Spleen (tissue), 11 donors: ENCODE measurements at regions not wholly inside any gene's neighbourhood (a gene's known extent, or its start where the extent isn't known, plus 50 kb on each side); places are given as distances from the start of the nearest gene placed in this dataset.
"Not testable (repeated sequence)": the region's sequence is repeated elsewhere in the genome, so short reads cannot be mapped to it uniquely, and the experiment has no call there.

Experiments
- DNase-seq: peaks from one replicate; pipeline ENCODE4 v3.0.0-alpha.2; 2020
- H3K27ac ChIP-seq, 8 donors: fragments of 200-600 bp; sonication (generic) in 7 of 8; 1 replicate in 4 of 8; 2 replicates in 4 of 8; pipeline versions ENCODE4 v1.5.0 to v1.8.0; 2016 to 2021; ENCODE audit warnings: inconsistent platforms in 4 of 8, mild to moderate bottlenecking in 4 of 8, moderate library complexity in 1 of 8
- H3K27me3 ChIP-seq, 7 donors: fragments of 200-600 bp; sonication (generic) in 6 of 7; replicated peaks in 1 of 7; 1 replicate in 4 of 7; 2 replicates in 3 of 7; pipeline versions ENCODE4 v1.5.0 to v1.8.0; 2016 to 2021; ENCODE audit warnings: inconsistent platforms in 3 of 7, mild to moderate bottlenecking in 1 of 7
- H3K36me3 ChIP-seq, 6 donors: fragments of 200-600 bp; sonication (generic) in 5 of 6; 1 replicate in 4 of 6; 2 replicates in 2 of 6; pipeline versions ENCODE4 v1.5.0 to v1.8.0; 2016 to 2021; ENCODE audit warnings: inconsistent platforms in 2 of 6
- H3K4me1 ChIP-seq, 6 donors: fragments of 200-600 bp; sonication (generic) in 5 of 6; 1 replicate in 3 of 6; 2 replicates in 3 of 6; pipeline versions ENCODE4 v1.5.0 to v1.8.0; 2016 to 2021; ENCODE audit warnings: inconsistent platforms in 3 of 6
- H3K4me3 ChIP-seq, 8 donors: fragments of 200-600 bp; sonication (generic) in 7 of 8; 1 replicate in 4 of 8; 2 replicates in 4 of 8; pipeline versions ENCODE4 v1.5.0 to v1.8.0; 2016 to 2021; ENCODE audit warnings: inconsistent platforms in 4 of 8, mild to moderate bottlenecking in 4 of 8, moderate library complexity in 2 of 8
- H3K9me3 ChIP-seq, 8 donors: fragments of 200-600 bp; sonication (generic) in 7 of 8; 1 replicate in 4 of 8; 2 replicates in 4 of 8; pipeline versions ENCODE4 v1.5.0 to v1.8.0; 2016 to 2021; ENCODE audit warnings: inconsistent platforms in 4 of 8
- CTCF ChIP-seq, 11 experiments: fragments of 200-600 bp in 7 of 11; fragments of 450-650 bp in 4 of 11; sonication (generic) in 4 of 11; IDR thresholded peaks in 8 of 11; conservative IDR thresholded peaks in 3 of 11; 1 replicate in 7 of 11; 2 replicates in 4 of 11; pipeline versions ENCODE4 v1.4.0 to v1.8.0; 2016 to 2021; ENCODE audit warnings: antibody characterized with exemption in 11 of 11, inconsistent platforms in 4 of 11, mild to moderate bottlenecking in 1 of 11
- POLR2A ChIP-seq, 3 donors: fragments of 450-650 bp; IDR thresholded peaks; one replicate each; pipeline ENCODE4 v1.5.1; 2017; ENCODE audit warnings: antibody characterized with exemption in 3 of 3, mild to moderate bottlenecking in 1 of 3
- POLR2AphosphoS5 ChIP-seq, 3 donors: sonication (generic); formaldehyde crosslinking; IDR thresholded peaks; one replicate each; pipeline ENCODE4 v1.5.1; 2017; ENCODE audit warnings: antibody characterized with exemption in 3 of 3
- WGBS, 5 donors: extraction: QIAGEN DNeasy Blood & Tissue Kit in 3 of 5; methylation state at CpG; one replicate each; pipeline versions ENCODE4 v1.1.5 to v1.1.7; 2013 to 2018; 5-methylcytosine and 5-hydroxymethylcytosine counted together
- intact Hi-C: fragments of 100-400 bp; cut with DNase I; formaldehyde crosslinking; loops from one replicate; pipeline ENCODE4 v1.15.0; 2023; ENCODE audit warnings: low total_unique reads
- donor health status: healthy with polysubstance abuse.
- donor health status: DM: no; HTN: no; CAD: no; lungs with moderate emphysema.
- donor health status: DM: no; HTN: no; CAD: no.
- donor health status: Bipolar disorder and iron deficiency.
- donor health status: healthy.
- donor health status: DM: no; HTN: no; CAD: no.
- donor health status: DM: yes; HTN: yes; CAD: no.

- H3K9me3 ChIP-seq: peaks cover 0 to 21% (median 0%) of the 10 kb centered on the region in 8 donors
- intact Hi-C loops: no loop called here
- no peak overlapping the region for H3K27ac ChIP-seq
- no peak for DNase-seq
- no peak overlapping the region for H3K4me3 ChIP-seq
- no peaks in the 10 kb centered on the region for H3K4me1 ChIP-seq
- H3K36me3 ChIP-seq: no peaks in the 10 kb centered on the region
- WGBS, 5 donors: 79 to 94% (median 86%) methylated on average over 4 of the region's 4 CpGs
- H3K27me3 ChIP-seq: no peaks in the 10 kb centered on the region
- no peak for TF ChIP-seq CTCF (IDR thresholded peaks at IDR 0.05 in 8 of 11, conservative IDR thresholded peaks at IDR 0.05 in 3 of 11)
- TF ChIP-seq POLR2A (IDR thresholded peaks at IDR 0.05): no peak
- no peak for TF ChIP-seq POLR2AphosphoS5 (IDR thresholded peaks at IDR 0.05)
Observed at GRCh38 chr2:228916416-228917090, 354.5 kb downstream of the PID1 start.

- 77 to 88% (median 86%) methylated on average over 3 of the region's 3 CpGs for WGBS, 5 donors
- Histone ChIP-seq H3K9me3 (peaks cover 0 to 8% (median 0%) of the 10 kb centered on the region in 8 donors), H3K4me1 (no peaks in the 10 kb centered on the region), H3K4me3 (no peak overlapping the region), H3K27ac (no peak overlapping the region), H3K36me3 (no peaks in the 10 kb centered on the region), H3K27me3 (no peaks in the 10 kb centered on the region)
- no peak for TF ChIP-seq CTCF (IDR thresholded peaks at IDR 0.05 in 8 of 11, conservative IDR thresholded peaks at IDR 0.05 in 3 of 11)
- TF ChIP-seq POLR2A (IDR thresholded peaks at IDR 0.05): no peak
- TF ChIP-seq POLR2AphosphoS5 (IDR thresholded peaks at IDR 0.05): no peak
- no peak for DNase-seq
- intact Hi-C loops: no loop called here
Observed at GRCh38 chr2:228913176-228913575, 357.9 kb downstream of the PID1 start.

DNA sequence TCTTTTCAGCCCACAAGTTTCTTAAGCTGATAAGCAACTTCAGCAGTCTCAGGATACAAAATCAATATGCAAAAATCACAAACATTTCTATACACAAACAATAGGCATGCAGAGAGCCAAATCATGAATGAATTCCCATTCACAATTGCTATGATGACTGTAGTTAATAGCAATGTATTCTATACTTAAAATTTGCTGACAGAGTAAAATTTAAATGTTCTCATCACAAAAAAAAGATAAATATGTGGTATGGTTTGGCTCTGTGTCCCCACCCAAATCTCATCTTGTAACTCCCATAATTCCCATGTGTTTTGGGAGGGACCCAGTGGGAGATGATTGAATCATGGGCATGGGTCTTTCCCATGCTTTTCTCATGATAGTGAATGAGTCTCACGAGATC lies 360.2 kb downstream of the PID1 start:
- 78 to 83% (median 80%) methylated on average over 1 of the region's 1 CpG for WGBS, 5 donors
- H3K4me3 ChIP-seq, DNase-seq: not testable (repeated sequence)

GRCh38 chr2:228902176-228902575 lies 368.9 kb downstream of the PID1 start:
- Histone ChIP-seq H3K4me1 (no peaks in the 10 kb centered on the region), H3K27me3 (no peaks in the 10 kb centered on the region), H3K9me3 (peaks cover 0 to 17% (median 7%) of the 10 kb centered on the region in 8 donors), H3K4me3 (no peak overlapping the region), H3K27ac (no peak overlapping the region), H3K36me3 (no peaks in the 10 kb centered on the region)
- intact Hi-C loops: no loop called here
- DNase-seq: no peak
- 54 to 83% (median 71%) methylated on average over 3 of the region's 3 CpGs for WGBS, 5 donors
- TF ChIP-seq CTCF (IDR thresholded peaks at IDR 0.05 in 8 of 11, conservative IDR thresholded peaks at IDR 0.05 in 3 of 11) (no peak), POLR2A (IDR thresholded peaks at IDR 0.05) (no peak), POLR2AphosphoS5 (IDR thresholded peaks at IDR 0.05) (no peak)

More for the DNA sequence above, 360.2 kb downstream of the PID1 start:
- intact Hi-C loops, H3K36me3 ChIP-seq, H3K4me1 ChIP-seq, H3K27me3 ChIP-seq, H3K9me3 ChIP-seq, H3K27ac ChIP-seq: not testable (repeated sequence)
